PC-9 (cell line): ENCODE measurements at regions not wholly inside any gene's neighbourhood (a gene's known extent, or its start where the extent isn't known, plus 50 kb on each side); places are given as distances from the start of the nearest gene placed in this dataset.

Experiments
- EZH2 ChIP-seq: fragments of 200-600 bp; sonication (generic); IDR thresholded peaks from 2 replicates; pipeline ENCODE4 v1.8.0; 2017; ENCODE audit warnings: antibody characterized with exemption, low read depth
- TF ChIP-seq, protein P1 (sequence below): fragments of 200-600 bp; sonication (generic); conservative IDR thresholded peaks from 2 replicates; pipeline ENCODE4 v1.6.1; 2017; ENCODE audit warnings: mixed run types, antibody characterized with exemption, mild to moderate bottlenecking, moderate library complexity

GRCh38 chr3:75248974-75249373 is 415.2 kb upstream of the FRG2C start:
- TF ChIP-seq, protein P1, sequence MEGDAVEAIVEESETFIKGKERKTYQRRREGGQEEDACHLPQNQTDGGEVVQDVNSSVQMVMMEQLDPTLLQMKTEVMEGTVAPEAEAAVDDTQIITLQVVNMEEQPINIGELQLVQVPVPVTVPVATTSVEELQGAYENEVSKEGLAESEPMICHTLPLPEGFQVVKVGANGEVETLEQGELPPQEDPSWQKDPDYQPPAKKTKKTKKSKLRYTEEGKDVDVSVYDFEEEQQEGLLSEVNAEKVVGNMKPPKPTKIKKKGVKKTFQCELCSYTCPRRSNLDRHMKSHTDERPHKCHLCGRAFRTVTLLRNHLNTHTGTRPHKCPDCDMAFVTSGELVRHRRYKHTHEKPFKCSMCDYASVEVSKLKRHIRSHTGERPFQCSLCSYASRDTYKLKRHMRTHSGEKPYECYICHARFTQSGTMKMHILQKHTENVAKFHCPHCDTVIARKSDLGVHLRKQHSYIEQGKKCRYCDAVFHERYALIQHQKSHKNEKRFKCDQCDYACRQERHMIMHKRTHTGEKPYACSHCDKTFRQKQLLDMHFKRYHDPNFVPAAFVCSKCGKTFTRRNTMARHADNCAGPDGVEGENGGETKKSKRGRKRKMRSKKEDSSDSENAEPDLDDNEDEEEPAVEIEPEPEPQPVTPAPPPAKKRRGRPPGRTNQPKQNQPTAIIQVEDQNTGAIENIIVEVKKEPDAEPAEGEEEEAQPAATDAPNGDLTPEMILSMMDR, result no peak
- TF ChIP-seq EZH2, result no peak
